Caco-2 (cell line): ENCODE measurements at regions not wholly inside any gene's neighbourhood (a gene's known extent, or its start where the extent isn't known, plus 50 kb on each side); places are given as distances from the start of the nearest gene placed in this dataset.

Experiments used
- BruUV-seq: library from RNA; stranded (reverse); fragments of 400-500 nt; replicated peaks from 2 replicates; lab custom pipeline; 2021; lab: Mats Ljungman, UMichigan
- CTCF ChIA-PET: fragments of 300-600 bp; sonication (Branson Sonifier 250); formaldehyde crosslinking; loops from one replicate; lab custom pipeline; 2022; ENCODE audit warnings: antibody characterized with exemption; lab: Charles Lee
- POLR2A ChIA-PET: fragments of 300-600 bp; sonication (Branson Sonifier 250); formaldehyde crosslinking; loops from one replicate; lab custom pipeline; 2022; ENCODE audit warnings: antibody characterized with exemption; lab: Charles Lee
- DNase-seq, 2 experiments: peaks; one replicate each; pipeline versions ENCODE4 v3.0.0 to v3.0.0-alpha.2; 2020 to 2022
- H3K27me3 ChIP-seq: replicated peaks from 2 replicates; pipeline ENCODE4 v1.6.0; 2011; ENCODE audit warnings: low read length; ENCODE audit not compliant: control insufficient read depth, insufficient read depth
- H3K36me3 ChIP-seq: 2 replicates; pipeline ENCODE4 v1.5.1; 2011; ENCODE audit warnings: low read length; ENCODE audit not compliant: control insufficient read depth, insufficient read depth
- H3K4me1 ChIP-seq: fragments of 250-450 bp; sonication (Bioruptor Pico); 2 replicates; pipeline ENCODE4 v1.5.1; 2020; ENCODE audit warnings: mild to moderate bottlenecking
- H3K4me3 ChIP-seq: 2 replicates; pipeline ENCODE4 v1.5.1; 2011; ENCODE audit warnings: low read depth, mild to moderate bottlenecking, control low read depth, low read length
- H3K9me3 ChIP-seq: fragments of 250-450 bp; sonication (Bioruptor Pico); 2 replicates; pipeline ENCODE4 v1.5.1; 2020; ENCODE audit warnings: mild to moderate bottlenecking, moderate library complexity
- H3K27ac Mint-ChIP-seq: one replicate; pipeline ENCODE4 v1.8.0; 2022; ENCODE audit warnings: mixed read lengths; ENCODE audit not compliant: unreplicated experiment
- H3K27me3 Mint-ChIP-seq: one replicate; pipeline ENCODE4 v1.8.0; 2022; ENCODE audit warnings: mixed read lengths; ENCODE audit not compliant: insufficient read depth, unreplicated experiment
- H3K36me3 Mint-ChIP-seq: one replicate; pipeline ENCODE4 v1.8.0; 2022; ENCODE audit warnings: mild to moderate bottlenecking, mixed read lengths; ENCODE audit not compliant: insufficient read depth, unreplicated experiment
- H3K4me1 Mint-ChIP-seq: one replicate; pipeline ENCODE4 v1.8.0; 2022; ENCODE audit warnings: low read depth, mixed read lengths; ENCODE audit not compliant: unreplicated experiment
- H3K4me3 Mint-ChIP-seq: one replicate; pipeline ENCODE4 v1.8.0; 2022; ENCODE audit warnings: mild to moderate bottlenecking, moderate library complexity, mixed read lengths; ENCODE audit not compliant: unreplicated experiment
- H3K9me3 Mint-ChIP-seq: one replicate; pipeline ENCODE4 v1.8.0; 2022; ENCODE audit warnings: mixed read lengths; ENCODE audit not compliant: unreplicated experiment
- CTCF ChIP-seq, 2 experiments: fragments of 200-600 bp in 1 of 2; IDR thresholded peaks; 1 replicate in 1 of 2; 2 replicates in 1 of 2; pipeline versions ENCODE4 v1.5.1 to v1.8.0; 2011 to 2022; ENCODE audit warnings: antibody characterized with exemption in 1 of 2, control low read depth in 1 of 2, inconsistent platforms in 1 of 2, low read depth in 1 of 2, low read length in 1 of 2, mild to moderate bottlenecking in 1 of 2, moderate library complexity in 1 of 2; ENCODE audit not compliant: insufficient read depth in 1 of 2, severe bottlenecking in 1 of 2, unreplicated experiment in 1 of 2
- intact Hi-C: fragments of 100-400 bp; cut with micrococcal nuclease; formaldehyde crosslinking; loops from one replicate; pipeline ENCODE4 v1.10.0; 2022; ENCODE audit not compliant: unreplicated experiment

- Histone ChIP-seq H3K27me3 (no peaks in the 10 kb centered on the region), H3K4me3 (peak overlapping the region; percentile 41; the same call in 1 of the 2 replicates), H3K36me3 (no peaks in the 10 kb centered on the region), H3K4me1 (peaks cover 15% of the 10 kb centered on the region; the same call in 1 of the 2 replicates), H3K9me3 (no peaks in the 10 kb centered on the region)
- peak overlapping the region; percentile 76 for H3K4me3 Mint-ChIP-seq
- intact Hi-C loops = no loop called here
- H3K4me1 Mint-ChIP-seq = peaks cover 6% of the 10 kb centered on the region
- peaks cover 17% of the 10 kb centered on the region for H3K36me3 Mint-ChIP-seq
- H3K27me3 Mint-ChIP-seq = peaks cover 3% of the 10 kb centered on the region
- ChIA-PET CTCF (no interaction called here), POLR2A (interaction anchor here (0.6 kb wide), 1 partner anchor 87 kb away, joined by 3 read pairs; no protein-coding TSS in a partner anchor)
- no peak overlapping the region for H3K27ac Mint-ChIP-seq
- TF ChIP-seq CTCF (IDR thresholded peaks at IDR 0.05; ENCODE audit: insufficient read depth in 1 of 2, low read depth in 1 of 2, low read length in 1 of 2, severe bottlenecking in 1 of 2, unreplicated experiment in 1 of 2) = no peak
- no peaks in the 10 kb centered on the region for H3K9me3 Mint-ChIP-seq
- no TSS peak for BruUV-seq
- no peak for DNase-seq
Observed at GRCh38 chr6:28656715-28657114, 131.0 kb downstream of the GPX5 start.

GRCh38 chr6:28657381-28657768 is 131.7 kb downstream of the GPX5 start:
- Mint-ChIP-seq H3K4me1 (peaks cover 6% of the 10 kb centered on the region), H3K27ac (peak overlapping the region; percentile 81), H3K4me3 (peak overlapping the region; percentile 76), H3K36me3 (peaks cover 17% of the 10 kb centered on the region), H3K27me3 (no peaks in the 10 kb centered on the region), H3K9me3 (no peaks in the 10 kb centered on the region)
- peaks cover 15% of the 10 kb centered on the region; the same call in 1 of the 2 replicates for H3K4me1 ChIP-seq
- H3K36me3 ChIP-seq = no peaks in the 10 kb centered on the region
- ChIA-PET CTCF (no interaction called here), POLR2A (interaction anchor here (0.6 kb wide), 1 partner anchor 86 kb away, joined by 3 read pairs; no protein-coding TSS in a partner anchor)
- no peaks in the 10 kb centered on the region for H3K9me3 ChIP-seq
- peak overlapping the region; percentile 41 for H3K4me3 ChIP-seq
- no peak for DNase-seq
- TF ChIP-seq CTCF (IDR thresholded peaks at IDR 0.05; ENCODE audit: insufficient read depth in 1 of 2, low read depth in 1 of 2, low read length in 1 of 2, severe bottlenecking in 1 of 2, unreplicated experiment in 1 of 2) = no peak
- intact Hi-C loops = no loop called here
- H3K27me3 ChIP-seq = no peaks in the 10 kb centered on the region
- BruUV-seq = no TSS peak

- POLR2A ChIA-PET = no interaction called here
- H3K27me3 ChIP-seq = no peaks in the 10 kb centered on the region
- peaks cover 17% of the 10 kb centered on the region for H3K36me3 Mint-ChIP-seq
- H3K9me3 Mint-ChIP-seq = no peaks in the 10 kb centered on the region
- H3K4me1 ChIP-seq = peaks cover 15% of the 10 kb centered on the region; the same call in 1 of the 2 replicates
- H3K4me3 Mint-ChIP-seq = peak overlapping the region; percentile 76
- no peak for TF ChIP-seq CTCF (IDR thresholded peaks at IDR 0.05; ENCODE audit: insufficient read depth in 1 of 2, low read depth in 1 of 2, low read length in 1 of 2, severe bottlenecking in 1 of 2, unreplicated experiment in 1 of 2)
- no peaks in the 10 kb centered on the region for H3K27me3 Mint-ChIP-seq
- peak overlapping the region; percentile 41 for H3K4me3 ChIP-seq
- no peaks in the 10 kb centered on the region for H3K9me3 ChIP-seq
- peak; percentile 43 to 67 for DNase-seq
- no peaks in the 10 kb centered on the region for H3K36me3 ChIP-seq
- no TSS peak for BruUV-seq
- peaks cover 6% of the 10 kb centered on the region for H3K4me1 Mint-ChIP-seq
- intact Hi-C loops = loop anchor here (1.0 kb wide), 1 partner anchor 10 kb away; no protein-coding TSS in a partner anchor
- H3K27ac Mint-ChIP-seq = peak overlapping the region; percentile 81
- CTCF ChIA-PET = interaction anchor here (0.7 kb wide), 1 partner anchor 169 kb away, joined by 4 read pairs; no protein-coding TSS in a partner anchor
Observed at GRCh38 chr6:28657769-28658465, 132.2 kb downstream of the GPX5 start.
